ENCODE measurements at regions not wholly inside any gene's neighbourhood (a gene's known extent, or its start where the extent isn't known, plus 50 kb on each side); places are given as distances from the start of the nearest gene placed in this dataset.

DNA sequence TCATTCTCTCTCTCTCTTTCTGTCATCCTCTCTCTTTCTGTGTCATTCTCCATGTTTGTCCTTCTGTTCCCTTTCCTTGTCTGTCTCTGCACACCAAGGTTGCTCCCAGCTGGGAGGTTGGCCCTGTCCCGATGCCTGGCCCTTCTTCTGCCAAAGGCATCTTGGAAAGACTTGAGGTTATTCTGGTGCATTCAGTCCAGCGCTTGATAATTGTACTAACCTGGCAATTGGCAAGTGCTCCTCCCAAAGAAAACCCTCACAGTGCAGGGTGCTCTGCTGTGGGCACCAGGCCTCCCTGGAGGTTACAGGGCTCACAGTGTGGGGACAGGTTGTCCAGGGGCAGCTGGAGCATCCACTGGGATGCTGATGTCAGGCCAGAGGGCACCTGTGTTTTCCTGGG lies 95.4 kb downstream of the GLI2 start:
- Histone ChIP-seq H3K27ac (ENCODE audit: insufficient read depth, low read depth, low read length) (no peak overlapping the region), H3K9me1 (replicated peaks; ENCODE audit: control insufficient read depth, extremely low read depth, insufficient read depth, low read length) (no peaks in the 10 kb centered on the region), H3K79me2 (ENCODE audit: control insufficient read depth, insufficient read depth, low read length) (no peaks in the 10 kb centered on the region), H3K4me1 (ENCODE audit: control insufficient read depth, extremely low read depth, insufficient read depth, low read length) (no peaks in the 10 kb centered on the region), H3K36me3 (ENCODE audit: control insufficient read depth in 2 of 2, extremely low read depth in 1 of 2, insufficient read depth in 2 of 2, low read length in 2 of 2) (no peaks in the 10 kb centered on the region), H3K9ac (replicated peaks; ENCODE audit: extremely low read depth, insufficient read depth, low read length) (no peak overlapping the region), H3K27me3 (ENCODE audit: control insufficient read depth in 2 of 2, insufficient read depth in 2 of 2, low read length in 2 of 2) (peaks cover 0 to 2% of the 10 kb centered on the region in 2 experiments), H3K4me3 (replicated peaks in 1 of 3; ENCODE audit: insufficient read depth in 1 of 3, low read depth in 1 of 3, low read length in 3 of 3) (no peak overlapping the region), H3K9me3 (replicated peaks; ENCODE audit: control insufficient read depth, insufficient read depth, low read length) (no peaks in the 10 kb centered on the region), H2AFZ (ENCODE audit: low read depth, low read length) (no peak overlapping the region), H4K20me1 (replicated peaks; ENCODE audit: control insufficient read depth, extremely low read depth, insufficient read depth, low read length) (no peaks in the 10 kb centered on the region), H3K4me2 (ENCODE audit: insufficient read depth, low read length) (no peak overlapping the region)
- no peak for FAIRE-seq
- TF ChIP-seq EZH2 (IDR thresholded peaks at IDR 0.05; ENCODE audit: borderline replicate concordance, low read depth, low read length, severe bottlenecking) (no peak), FOS (IDR thresholded peaks at IDR 0.05; ENCODE audit: borderline replicate concordance, insufficient read depth, low read length) (no peak)
- CTCF ChIA-PET = no interaction called here
- dilution Hi-C loops (cut with MboI; ENCODE audit: extremely low pct_ligation_motif_present, low sequenced_read_pairs) = no loop called here
- no TSS peak for BruUV-seq (replicated peaks)
- DNase-seq (ENCODE audit: low read depth, low spot score) = no peak
- intact Hi-C loops (cut with micrococcal nuclease) = no loop called here
- POLR2A ChIA-PET = no interaction called here

GRCh38 chr2:120831891-120832290 lies 96.2 kb downstream of the GLI2 start:
- DNase-seq (ENCODE audit: low read depth, low spot score) = no peak
- H3K4me2 ChIP-seq (ENCODE audit: insufficient read depth, low read length) = no peak overlapping the region
- H3K4me1 ChIP-seq (ENCODE audit: control insufficient read depth, extremely low read depth, insufficient read depth, low read length) = no peaks in the 10 kb centered on the region
- no peaks in the 10 kb centered on the region for H3K79me2 ChIP-seq (ENCODE audit: control insufficient read depth, insufficient read depth, low read length)
- TF ChIP-seq MAX (IDR thresholded peaks at IDR 0.05; ENCODE audit: insufficient read depth, insufficient read length) = no peak
- TF ChIP-seq JUN (IDR thresholded peaks at IDR 0.05; ENCODE audit: borderline replicate concordance, insufficient read depth, insufficient read length, low read depth) = no peak
- no peak for TF ChIP-seq POLR2AphosphoS5 (IDR thresholded peaks at IDR 0.05; ENCODE audit: insufficient read depth, low read depth, low read length)
- no peak for TF ChIP-seq EZH2 (IDR thresholded peaks at IDR 0.05; ENCODE audit: borderline replicate concordance, low read depth, low read length, severe bottlenecking)
- no peak for TF ChIP-seq GATA2 (IDR thresholded peaks at IDR 0.05; ENCODE audit: insufficient read depth, insufficient read length, low read depth, low read length)
- TF ChIP-seq, protein P1, sequence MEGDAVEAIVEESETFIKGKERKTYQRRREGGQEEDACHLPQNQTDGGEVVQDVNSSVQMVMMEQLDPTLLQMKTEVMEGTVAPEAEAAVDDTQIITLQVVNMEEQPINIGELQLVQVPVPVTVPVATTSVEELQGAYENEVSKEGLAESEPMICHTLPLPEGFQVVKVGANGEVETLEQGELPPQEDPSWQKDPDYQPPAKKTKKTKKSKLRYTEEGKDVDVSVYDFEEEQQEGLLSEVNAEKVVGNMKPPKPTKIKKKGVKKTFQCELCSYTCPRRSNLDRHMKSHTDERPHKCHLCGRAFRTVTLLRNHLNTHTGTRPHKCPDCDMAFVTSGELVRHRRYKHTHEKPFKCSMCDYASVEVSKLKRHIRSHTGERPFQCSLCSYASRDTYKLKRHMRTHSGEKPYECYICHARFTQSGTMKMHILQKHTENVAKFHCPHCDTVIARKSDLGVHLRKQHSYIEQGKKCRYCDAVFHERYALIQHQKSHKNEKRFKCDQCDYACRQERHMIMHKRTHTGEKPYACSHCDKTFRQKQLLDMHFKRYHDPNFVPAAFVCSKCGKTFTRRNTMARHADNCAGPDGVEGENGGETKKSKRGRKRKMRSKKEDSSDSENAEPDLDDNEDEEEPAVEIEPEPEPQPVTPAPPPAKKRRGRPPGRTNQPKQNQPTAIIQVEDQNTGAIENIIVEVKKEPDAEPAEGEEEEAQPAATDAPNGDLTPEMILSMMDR (IDR thresholded peaks at IDR 0.05; ENCODE audit: extremely low read depth in 1 of 2, insufficient read depth in 1 of 2, low read depth in 1 of 2, low read length in 2 of 2) = no peak
- no peak for TF ChIP-seq POLR2A (IDR thresholded peaks at IDR 0.05; ENCODE audit: low read depth, low read length)
- no peak for TF ChIP-seq FOS (IDR thresholded peaks at IDR 0.05; ENCODE audit: borderline replicate concordance, insufficient read depth, low read length)
- TF ChIP-seq MYC (IDR thresholded peaks at IDR 0.05; ENCODE audit: low read depth, low read length) = no peak
- no peak overlapping the region for H2AFZ ChIP-seq (ENCODE audit: low read depth, low read length)
- POLR2A ChIA-PET = no interaction called here
- intact Hi-C loops (cut with micrococcal nuclease) (no loop called here), dilution Hi-C loops (cut with MboI; ENCODE audit: extremely low pct_ligation_motif_present, low sequenced_read_pairs) (no loop called here)
- no peaks in the 10 kb centered on the region for H3K9me1 ChIP-seq (replicated peaks; ENCODE audit: control insufficient read depth, extremely low read depth, insufficient read depth, low read length)
- CTCF ChIA-PET = interaction anchor here (1.3 kb wide), 1 partner anchor 11 kb away, joined by 3 read pairs; no protein-coding TSS in a partner anchor
- no peaks in the 10 kb centered on the region for H3K9me3 ChIP-seq (replicated peaks; ENCODE audit: control insufficient read depth, insufficient read depth, low read length)
- H3K9ac ChIP-seq (replicated peaks; ENCODE audit: extremely low read depth, insufficient read depth, low read length) = no peak overlapping the region
- no TSS peak for BruUV-seq (replicated peaks)
- H4K20me1 ChIP-seq (replicated peaks; ENCODE audit: control insufficient read depth, extremely low read depth, insufficient read depth, low read length) = no peaks in the 10 kb centered on the region
- H3K27me3 ChIP-seq (ENCODE audit: control insufficient read depth in 2 of 2, insufficient read depth in 2 of 2, low read length in 2 of 2) = peaks cover 0 to 2% of the 10 kb centered on the region in 2 experiments
- H3K27ac ChIP-seq (ENCODE audit: insufficient read depth, low read depth, low read length) = no peak overlapping the region
- no peak overlapping the region for H3K4me3 ChIP-seq (replicated peaks in 1 of 3; ENCODE audit: insufficient read depth in 1 of 3, low read depth in 1 of 3, low read length in 3 of 3)
- no peak for FAIRE-seq
- H3K36me3 ChIP-seq (ENCODE audit: control insufficient read depth in 2 of 2, extremely low read depth in 1 of 2, insufficient read depth in 2 of 2, low read length in 2 of 2) = no peaks in the 10 kb centered on the region
